ENCODE measurements at regions not wholly inside any gene's neighbourhood (a gene's known extent, or its start where the extent isn't known, plus 50 kb on each side); places are given as distances from the start of the nearest gene placed in this dataset.
"Not testable (repeated sequence)": the region's sequence is repeated elsewhere in the genome, so short reads cannot be mapped to it uniquely, and the experiment has no call there.

- in situ Hi-C loops (cut with HindIII; ENCODE audit: low pct_ligation_motif_present, low pct_unique_long_range_greater_than_20kb, low sequenced_read_pairs), result no loop called here
- DNase-seq, result no peak
These were observed 78.0 kb downstream of the SEC16B start for GRCh38 chr1:177891809-177892208.

- in situ Hi-C loops (cut with HindIII; ENCODE audit: low pct_ligation_motif_present, low pct_unique_long_range_greater_than_20kb, low sequenced_read_pairs), result no loop called here
- no peak for DNase-seq
These were observed 79.4 kb downstream of the SEC16B start for GRCh38 chr1:177890479-177890878.

- no peak for DNase-seq
- in situ Hi-C loops (cut with HindIII; ENCODE audit: low pct_ligation_motif_present, low pct_unique_long_range_greater_than_20kb, low sequenced_read_pairs), result no loop called here
These were observed 85.3 kb downstream of the SEC16B start for GRCh38 chr1:177884479-177885021.

GRCh38 chr1:177883581-177883980 lies 86.3 kb downstream of the SEC16B start:
- in situ Hi-C loops (cut with HindIII; ENCODE audit: low pct_ligation_motif_present, low pct_unique_long_range_greater_than_20kb, low sequenced_read_pairs), result no loop called here
- no peak for DNase-seq

GRCh38 chr1:177880339-177880891 lies 89.4 kb downstream of the SEC16B start:
- in situ Hi-C loops (cut with HindIII; ENCODE audit: low pct_ligation_motif_present, low pct_unique_long_range_greater_than_20kb, low sequenced_read_pairs), result no loop called here
- DNase-seq, result no peak

GRCh38 chr1:177877086-177877485 lies 92.8 kb downstream of the SEC16B start:
- no peak for DNase-seq
- in situ Hi-C loops (cut with HindIII; ENCODE audit: low pct_ligation_motif_present, low pct_unique_long_range_greater_than_20kb, low sequenced_read_pairs), result no loop called here

- in situ Hi-C loops (cut with HindIII; ENCODE audit: low pct_ligation_motif_present, low pct_unique_long_range_greater_than_20kb, low sequenced_read_pairs), result no loop called here
- no peak for DNase-seq
These were observed 96.6 kb downstream of the SEC16B start for GRCh38 chr1:177873238-177873637.

GRCh38 chr1:177872308-177872900 lies 97.5 kb downstream of the SEC16B start:
- in situ Hi-C loops (cut with HindIII; ENCODE audit: low pct_ligation_motif_present, low pct_unique_long_range_greater_than_20kb, low sequenced_read_pairs), result no loop called here

GRCh38 chr1:177871613-177872307 lies 98.1 kb downstream of the SEC16B start:
- in situ Hi-C loops (cut with HindIII; ENCODE audit: low pct_ligation_motif_present, low pct_unique_long_range_greater_than_20kb, low sequenced_read_pairs), result no loop called here
- no peak for DNase-seq

More at GRCh38 chr1:177872308-177872900, 97.5 kb downstream of the SEC16B start:
- no peak for DNase-seq

GRCh38 chr1:177869586-177869985 lies 100.3 kb downstream of the SEC16B start:
- no peak for DNase-seq
- in situ Hi-C loops (cut with HindIII; ENCODE audit: low pct_ligation_motif_present, low pct_unique_long_range_greater_than_20kb, low sequenced_read_pairs), result no loop called here

- DNase-seq; in situ Hi-C loops (cut with HindIII; ENCODE audit: low pct_ligation_motif_present, low pct_unique_long_range_greater_than_20kb, low sequenced_read_pairs): not testable (repeated sequence)
These were observed 100.8 kb downstream of the SEC16B start for GRCh38 chr1:177869011-177869410.

GRCh38 chr1:177865807-177866206 lies 104.1 kb downstream of the SEC16B start:
- DNase-seq, result no peak

GRCh38 chr1:177864538-177865305 lies 105.1 kb downstream of the SEC16B start:
- in situ Hi-C loops (cut with HindIII; ENCODE audit: low pct_ligation_motif_present, low pct_unique_long_range_greater_than_20kb, low sequenced_read_pairs), result no loop called here
- no peak for DNase-seq

More at GRCh38 chr1:177865807-177866206, 104.1 kb downstream of the SEC16B start:
- in situ Hi-C loops (cut with HindIII; ENCODE audit: low pct_ligation_motif_present, low pct_unique_long_range_greater_than_20kb, low sequenced_read_pairs), result no loop called here

GRCh38 chr1:177863796-177864195 lies 106.1 kb downstream of the SEC16B start:
- in situ Hi-C loops (cut with HindIII; ENCODE audit: low pct_ligation_motif_present, low pct_unique_long_range_greater_than_20kb, low sequenced_read_pairs), result no loop called here

GRCh38 chr1:177862916-177863315 lies 106.9 kb downstream of the SEC16B start:
- no peak for DNase-seq
- in situ Hi-C loops (cut with HindIII; ENCODE audit: low pct_ligation_motif_present, low pct_unique_long_range_greater_than_20kb, low sequenced_read_pairs), result no loop called here

More at GRCh38 chr1:177863796-177864195, 106.1 kb downstream of the SEC16B start:
- no peak for DNase-seq

GRCh38 chr1:177859572-177859971 lies 110.3 kb downstream of the SEC16B start:
- DNase-seq, result no peak
- in situ Hi-C loops (cut with HindIII; ENCODE audit: low pct_ligation_motif_present, low pct_unique_long_range_greater_than_20kb, low sequenced_read_pairs), result no loop called here

GRCh38 chr1:177858332-177858821 lies 111.5 kb downstream of the SEC16B start:
- in situ Hi-C loops (cut with HindIII; ENCODE audit: low pct_ligation_motif_present, low pct_unique_long_range_greater_than_20kb, low sequenced_read_pairs), result no loop called here
- no peak for DNase-seq

GRCh38 chr1:177857285-177857684 lies 112.6 kb downstream of the SEC16B start:
- no peak for DNase-seq
- in situ Hi-C loops (cut with HindIII; ENCODE audit: low pct_ligation_motif_present, low pct_unique_long_range_greater_than_20kb, low sequenced_read_pairs), result no loop called here

GRCh38 chr1:177854951-177855350 lies 114.9 kb downstream of the SEC16B start:
- in situ Hi-C loops (cut with HindIII; ENCODE audit: low pct_ligation_motif_present, low pct_unique_long_range_greater_than_20kb, low sequenced_read_pairs), result no loop called here
- no peak for DNase-seq

All from ACHN (cell line).